Mammary epithelial cell (primary cell): ENCODE measurements at regions not wholly inside any gene's neighbourhood (a gene's known extent, or its start where the extent isn't known, plus 50 kb on each side); places are given as distances from the start of the nearest gene placed in this dataset.
"Not testable (repeated sequence)": the region's sequence is repeated elsewhere in the genome, so short reads cannot be mapped to it uniquely, and the experiment has no call there.

Experiments
- EZH2 ChIP-seq: IDR thresholded peaks from 2 replicates; pipeline ENCODE4 v1.6.1; 2012; ENCODE audit warnings: low read length, inconsistent platforms, borderline replicate concordance
- TF ChIP-seq, protein P1 (sequence below), 2 donors: IDR thresholded peaks in 1 of 2; conservative IDR thresholded peaks in 1 of 2; 2 replicates each; pipeline ENCODE4 v1.5.1; 2011 to 2012; ENCODE audit warnings: inconsistent platforms in 2 of 2, low read length in 2 of 2, mild to moderate bottlenecking in 2 of 2, control low read depth in 1 of 2, low read depth in 1 of 2; ENCODE audit not compliant: insufficient read depth in 1 of 2; ENCODE audit errors: extremely low read depth in 1 of 2

DNA sequence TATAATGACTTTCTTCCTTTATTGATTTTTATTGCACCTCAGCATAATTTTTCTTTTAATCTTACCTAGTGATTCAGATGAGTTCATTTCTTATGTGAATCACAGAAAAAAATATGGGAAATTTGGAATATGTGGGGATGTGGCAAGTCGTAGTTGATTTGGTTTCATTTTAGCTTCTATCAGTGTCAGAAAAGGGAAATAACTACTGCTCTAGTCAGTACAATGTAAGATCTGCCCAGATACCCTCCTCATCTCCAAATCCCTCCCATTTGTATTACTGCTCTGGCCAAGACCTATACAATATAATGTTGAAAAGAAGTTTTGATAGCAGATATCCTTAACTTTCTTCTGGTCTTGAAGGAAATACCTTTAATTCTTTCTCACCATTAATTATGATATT lies 61.9 kb upstream of the TRIM77 start:
- TF ChIP-seq, protein P1, sequence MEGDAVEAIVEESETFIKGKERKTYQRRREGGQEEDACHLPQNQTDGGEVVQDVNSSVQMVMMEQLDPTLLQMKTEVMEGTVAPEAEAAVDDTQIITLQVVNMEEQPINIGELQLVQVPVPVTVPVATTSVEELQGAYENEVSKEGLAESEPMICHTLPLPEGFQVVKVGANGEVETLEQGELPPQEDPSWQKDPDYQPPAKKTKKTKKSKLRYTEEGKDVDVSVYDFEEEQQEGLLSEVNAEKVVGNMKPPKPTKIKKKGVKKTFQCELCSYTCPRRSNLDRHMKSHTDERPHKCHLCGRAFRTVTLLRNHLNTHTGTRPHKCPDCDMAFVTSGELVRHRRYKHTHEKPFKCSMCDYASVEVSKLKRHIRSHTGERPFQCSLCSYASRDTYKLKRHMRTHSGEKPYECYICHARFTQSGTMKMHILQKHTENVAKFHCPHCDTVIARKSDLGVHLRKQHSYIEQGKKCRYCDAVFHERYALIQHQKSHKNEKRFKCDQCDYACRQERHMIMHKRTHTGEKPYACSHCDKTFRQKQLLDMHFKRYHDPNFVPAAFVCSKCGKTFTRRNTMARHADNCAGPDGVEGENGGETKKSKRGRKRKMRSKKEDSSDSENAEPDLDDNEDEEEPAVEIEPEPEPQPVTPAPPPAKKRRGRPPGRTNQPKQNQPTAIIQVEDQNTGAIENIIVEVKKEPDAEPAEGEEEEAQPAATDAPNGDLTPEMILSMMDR (conservative IDR thresholded peaks at IDR 0.05 in 1 of 2, IDR thresholded peaks at IDR 0.05 in 1 of 2; ENCODE audit: extremely low read depth in 1 of 2, insufficient read depth in 1 of 2, low read depth in 1 of 2, low read length in 2 of 2), result not testable (repeated sequence)
- TF ChIP-seq EZH2, result not testable (repeated sequence)
